ENCODE measurements at regions not wholly inside any gene's neighbourhood (a gene's known extent, or its start where the extent isn't known, plus 50 kb on each side); places are given as distances from the start of the nearest gene placed in this dataset.

DNA sequence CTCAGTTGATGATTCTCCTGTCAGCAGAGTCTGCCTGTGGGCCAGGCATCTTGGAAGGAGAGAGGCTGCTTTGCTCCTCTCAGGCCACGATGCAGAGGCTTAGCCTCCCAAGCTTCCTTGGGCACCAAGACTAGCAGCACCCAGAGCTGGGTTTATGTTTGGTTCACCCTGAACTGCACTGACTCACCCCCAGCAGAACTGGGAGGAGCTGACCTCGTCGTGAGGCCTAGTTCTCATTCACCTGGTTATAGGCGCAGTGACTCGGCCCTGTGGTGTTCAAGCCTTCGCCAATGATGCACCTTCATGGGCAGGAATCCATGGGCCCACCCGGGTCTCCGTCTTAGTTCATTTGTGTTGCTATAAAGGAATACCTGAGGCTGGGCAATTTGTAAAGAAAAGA is 122.0 kb upstream of the ZNF438 start:
- intact Hi-C loops (cut with DNase I; ENCODE audit: low total_unique reads) = no loop called here
- H3K36me3 ChIP-seq = no peaks in the 10 kb centered on the region
- no peak for TF ChIP-seq CTCF (IDR thresholded peaks at IDR 0.05)
- TF ChIP-seq POLR2AphosphoS5 (IDR thresholded peaks at IDR 0.05) = no peak
- no peak for TF ChIP-seq POLR2A (IDR thresholded peaks at IDR 0.05)
- no peak overlapping the region for H3K4me3 ChIP-seq
- no peak for DNase-seq (ENCODE audit: low spot score in 2 of 2)
- no peaks in the 10 kb centered on the region for H3K9me3 ChIP-seq
- H3K27me3 ChIP-seq = no peaks in the 10 kb centered on the region
- H3K27ac ChIP-seq = no peak overlapping the region
- no peaks in the 10 kb centered on the region for H3K4me1 ChIP-seq

- H3K9me3 ChIP-seq = no peaks in the 10 kb centered on the region
- DNase-seq (ENCODE audit: low spot score in 2 of 2) = no peak
- H3K4me1 ChIP-seq = no peaks in the 10 kb centered on the region
- H3K4me3 ChIP-seq = no peak overlapping the region
- no peak overlapping the region for H3K27ac ChIP-seq
- intact Hi-C loops (cut with DNase I; ENCODE audit: low total_unique reads) = no loop called here
- H3K36me3 ChIP-seq = no peaks in the 10 kb centered on the region
- no peak for TF ChIP-seq POLR2A (IDR thresholded peaks at IDR 0.05)
- no peak for TF ChIP-seq CTCF (IDR thresholded peaks at IDR 0.05)
- no peak for TF ChIP-seq POLR2AphosphoS5 (IDR thresholded peaks at IDR 0.05)
- no peaks in the 10 kb centered on the region for H3K27me3 ChIP-seq
Measured at GRCh38 chr10:31154996-31155395, 123.3 kb upstream of the ZNF438 start.

DNA sequence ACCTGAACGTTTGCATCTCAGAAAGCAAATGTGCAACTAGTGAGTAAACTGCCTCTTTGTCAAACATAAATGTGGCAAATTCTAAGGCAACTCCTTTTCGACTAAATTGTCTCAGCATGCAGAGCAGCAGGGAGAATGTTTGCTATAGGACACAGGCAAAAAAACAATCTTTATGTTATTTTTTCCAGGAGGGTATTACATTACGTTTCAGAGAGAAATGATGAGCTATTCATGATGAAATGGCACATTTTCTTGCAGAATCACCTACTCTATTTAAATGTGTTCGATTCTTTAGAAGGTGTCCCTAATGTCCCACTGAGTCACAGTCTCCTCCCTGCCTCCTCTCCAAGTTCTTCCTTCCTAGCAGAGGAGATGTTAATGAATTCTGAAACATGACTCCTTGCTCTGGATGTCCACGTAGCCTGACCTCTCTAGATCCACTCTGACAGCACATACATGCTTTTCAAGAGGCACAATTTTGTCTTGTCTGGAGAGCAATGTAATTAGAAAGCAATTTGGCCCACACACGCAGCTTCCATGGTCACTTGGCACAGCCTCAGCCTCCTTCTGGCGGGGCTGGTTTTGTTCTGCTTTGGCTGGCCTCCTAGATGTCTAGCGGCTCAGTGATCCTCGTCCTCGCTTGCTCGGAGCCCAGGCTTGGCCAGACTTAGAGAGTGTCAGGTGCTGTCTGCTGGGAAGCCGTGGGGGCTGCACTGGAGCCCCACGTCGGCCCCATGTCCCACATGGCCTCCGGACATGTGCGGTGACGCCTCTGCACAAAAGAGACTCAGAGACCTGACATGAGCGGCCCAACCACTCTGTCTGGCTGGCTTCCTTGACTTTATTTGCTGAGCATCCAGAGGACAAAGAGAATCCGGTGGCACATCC is 125.7 kb upstream of the ZNF438 start:
- no peaks in the 10 kb centered on the region for H3K27me3 ChIP-seq
- no peaks in the 10 kb centered on the region for H3K36me3 ChIP-seq
- peaks cover 0 to 4% of the 10 kb centered on the region in 2 donors for H3K9me3 ChIP-seq
- TF ChIP-seq POLR2A (IDR thresholded peaks at IDR 0.05) (no peak), POLR2AphosphoS5 (IDR thresholded peaks at IDR 0.05) (no peak), CTCF (IDR thresholded peaks at IDR 0.05) (no peak)
- intact Hi-C loops (cut with DNase I; ENCODE audit: low total_unique reads) = no loop called here
- peak overlapping the region in 2 of 3 donors; percentile 11 to 45 for H3K4me3 ChIP-seq
- no peak for DNase-seq (ENCODE audit: low spot score in 2 of 2)
- H3K27ac ChIP-seq = peak overlapping the region in 1 of 2 donors; percentile 69
- H3K4me1 ChIP-seq = no peaks in the 10 kb centered on the region

GRCh38 chr10:31158011-31158658 is 126.5 kb upstream of the ZNF438 start:
- no peaks in the 10 kb centered on the region for H3K27me3 ChIP-seq
- peak overlapping the region in 1 of 2 donors; percentile 69 for H3K27ac ChIP-seq
- TF ChIP-seq POLR2AphosphoS5 (IDR thresholded peaks at IDR 0.05) (no peak), CTCF (IDR thresholded peaks at IDR 0.05) (no peak), POLR2A (IDR thresholded peaks at IDR 0.05) (no peak)
- no peaks in the 10 kb centered on the region for H3K4me1 ChIP-seq
- intact Hi-C loops (cut with DNase I; ENCODE audit: low total_unique reads) = no loop called here
- H3K4me3 ChIP-seq = peak overlapping the region in 1 of 3 donors; percentile 45
- H3K36me3 ChIP-seq = no peaks in the 10 kb centered on the region
- DNase-seq (ENCODE audit: low spot score in 2 of 2) = no peak
- H3K9me3 ChIP-seq = peaks cover 0 to 4% of the 10 kb centered on the region in 2 donors

GRCh38 chr10:31166606-31167005 is 134.9 kb upstream of the ZNF438 start:
- intact Hi-C loops (cut with DNase I; ENCODE audit: low total_unique reads) = no loop called here
- H3K4me1 ChIP-seq = no peaks in the 10 kb centered on the region
- H3K9me3 ChIP-seq = peaks cover 4 to 10% of the 10 kb centered on the region in 2 donors
- TF ChIP-seq POLR2AphosphoS5 (IDR thresholded peaks at IDR 0.05) (no peak), CTCF (IDR thresholded peaks at IDR 0.05) (no peak), POLR2A (IDR thresholded peaks at IDR 0.05) (no peak)
- no peak for DNase-seq (ENCODE audit: low spot score in 2 of 2)
- H3K4me3 ChIP-seq = no peak overlapping the region
- no peaks in the 10 kb centered on the region for H3K36me3 ChIP-seq
- no peak overlapping the region for H3K27ac ChIP-seq
- H3K27me3 ChIP-seq = no peaks in the 10 kb centered on the region
